Small intestine (tissue), 7 donors: ENCODE measurements at regions not wholly inside any gene's neighbourhood (a gene's known extent, or its start where the extent isn't known, plus 50 kb on each side); places are given as distances from the start of the nearest gene placed in this dataset.

Source experiments
- DNase-seq, 2 donors: peaks; one replicate each; pipeline versions ENCODE4 v3.0.0 to v3.0.0-alpha.2; 2013
- FAIRE-seq: peaks from 2 replicates; lab custom pipeline; 2012; peaks lifted over from hg19 to GRCh38; lab: Jason Lieb, UNC
- H3K27ac ChIP-seq, 3 donors: one replicate each; pipeline ENCODE4 v1.5.1; 2013; ENCODE audit warnings: low read length in 2 of 3, mild to moderate bottlenecking in 2 of 3, control low read depth in 1 of 3, inconsistent platforms in 1 of 3, low read depth in 1 of 3, moderate library complexity in 1 of 3
- H3K27me3 ChIP-seq, 3 donors: one replicate each; pipeline ENCODE4 v1.6.1; 2013; ENCODE audit warnings: low read length in 3 of 3, inconsistent platforms in 1 of 3; ENCODE audit not compliant: control insufficient read depth in 3 of 3, insufficient read depth in 3 of 3
- H3K36me3 ChIP-seq, 3 donors: one replicate each; pipeline ENCODE4 v1.6.1; 2013; ENCODE audit warnings: low read length in 3 of 3, inconsistent platforms in 1 of 3, low read depth in 1 of 3, mild to moderate bottlenecking in 1 of 3, moderate library complexity in 1 of 3; ENCODE audit not compliant: control insufficient read depth in 3 of 3, insufficient read depth in 2 of 3
- H3K4me1 ChIP-seq, 3 donors: one replicate each; pipeline ENCODE4 v1.6.1; 2013; ENCODE audit warnings: low read length in 2 of 3, inconsistent platforms in 1 of 3, low read depth in 1 of 3, mild to moderate bottlenecking in 1 of 3, moderate library complexity in 1 of 3; ENCODE audit not compliant: control insufficient read depth in 3 of 3, insufficient read depth in 2 of 3
- H3K4me3 ChIP-seq, 3 donors: one replicate each; pipeline ENCODE4 v1.5.1; 2013; ENCODE audit warnings: low read length in 3 of 3, control low read depth in 1 of 3, inconsistent platforms in 1 of 3, low read depth in 1 of 3, mild to moderate bottlenecking in 1 of 3, moderate library complexity in 1 of 3
- H3K9me3 ChIP-seq, 2 donors: one replicate each; pipeline ENCODE4 v1.6.1; 2013; ENCODE audit warnings: low read depth in 1 of 2, low read length in 1 of 2; ENCODE audit not compliant: control insufficient read depth in 2 of 2, insufficient read depth in 1 of 2
- WGBS, 3 donors: extraction: QIAGEN DNeasy Blood & Tissue Kit; methylation state at CpG; one replicate each; pipeline ENCODE4 v1.1.7; 2013; 5-methylcytosine and 5-hydroxymethylcytosine counted together
- donor health status: healthy with polysubstance abuse.
- donor health status: control.
- donor health status: control.
- donor health status: Bipolar disorder and iron deficiency.
- donor health status: healthy.

DNA sequence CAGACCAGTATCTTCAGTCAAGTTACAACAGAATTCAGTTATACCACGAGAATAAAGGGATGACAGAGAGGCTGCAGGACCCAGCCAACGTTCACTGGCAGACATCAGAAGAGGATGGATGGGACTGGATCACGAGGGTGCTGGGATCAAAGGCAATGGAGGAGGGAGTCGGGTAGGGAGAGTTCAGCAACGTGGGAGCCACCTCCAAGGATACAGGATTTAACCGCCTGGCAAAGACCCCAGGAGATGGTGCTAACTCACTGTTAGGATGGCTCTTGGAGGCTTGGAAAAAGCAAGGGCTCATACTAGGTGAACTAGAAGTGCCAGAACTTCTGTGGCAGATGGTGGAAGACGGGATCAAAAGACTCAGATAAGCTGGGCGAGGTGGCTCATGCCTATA is 99.1 kb upstream of the DISP3 start:
- FAIRE-seq: no peak
- Histone ChIP-seq H3K36me3 (no peaks in the 10 kb centered on the region), H3K4me1 (no peaks in the 10 kb centered on the region), H3K27ac (no peak overlapping the region), H3K27me3 (peaks cover 0 to 39% (median 10%) of the 10 kb centered on the region in 3 donors), H3K9me3 (no peaks in the 10 kb centered on the region), H3K4me3 (no peak overlapping the region)
- 26 to 41% (median 31%) methylated on average over 8 of the region's 8 CpGs for WGBS, 3 donors
- DNase-seq: no peak

DNA sequence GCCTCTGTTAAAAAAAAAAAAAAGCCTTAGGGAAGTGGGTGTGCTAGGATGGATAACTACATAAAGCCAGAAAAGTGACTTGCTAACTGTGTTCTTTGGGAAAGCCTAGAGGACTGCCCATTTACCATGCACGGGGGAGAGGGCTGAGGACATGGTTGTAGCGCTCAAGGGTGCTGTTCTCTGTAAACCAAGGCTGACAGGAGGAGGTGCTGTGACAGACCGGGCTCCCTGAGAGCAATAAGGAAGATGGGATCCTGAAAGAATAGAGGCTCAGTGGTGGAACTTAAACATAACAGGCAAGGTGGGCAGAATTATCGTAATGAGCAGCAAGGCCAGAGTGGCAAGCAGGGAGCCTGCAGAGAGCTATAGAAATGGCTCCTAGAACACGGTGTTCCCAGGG is 98.5 kb upstream of the DISP3 start:
- H3K36me3 ChIP-seq: no peaks in the 10 kb centered on the region
- peaks cover 0 to 45% (median 10%) of the 10 kb centered on the region in 3 donors for H3K27me3 ChIP-seq
- no peak overlapping the region for H3K4me3 ChIP-seq
- no peak overlapping the region for H3K27ac ChIP-seq
- no peaks in the 10 kb centered on the region for H3K4me1 ChIP-seq
- 55 to 61% (median 61%) methylated on average over 5 of the region's 5 CpGs for WGBS, 3 donors
- DNase-seq (no peak), FAIRE-seq (no peak)
- H3K9me3 ChIP-seq: no peaks in the 10 kb centered on the region

DNA sequence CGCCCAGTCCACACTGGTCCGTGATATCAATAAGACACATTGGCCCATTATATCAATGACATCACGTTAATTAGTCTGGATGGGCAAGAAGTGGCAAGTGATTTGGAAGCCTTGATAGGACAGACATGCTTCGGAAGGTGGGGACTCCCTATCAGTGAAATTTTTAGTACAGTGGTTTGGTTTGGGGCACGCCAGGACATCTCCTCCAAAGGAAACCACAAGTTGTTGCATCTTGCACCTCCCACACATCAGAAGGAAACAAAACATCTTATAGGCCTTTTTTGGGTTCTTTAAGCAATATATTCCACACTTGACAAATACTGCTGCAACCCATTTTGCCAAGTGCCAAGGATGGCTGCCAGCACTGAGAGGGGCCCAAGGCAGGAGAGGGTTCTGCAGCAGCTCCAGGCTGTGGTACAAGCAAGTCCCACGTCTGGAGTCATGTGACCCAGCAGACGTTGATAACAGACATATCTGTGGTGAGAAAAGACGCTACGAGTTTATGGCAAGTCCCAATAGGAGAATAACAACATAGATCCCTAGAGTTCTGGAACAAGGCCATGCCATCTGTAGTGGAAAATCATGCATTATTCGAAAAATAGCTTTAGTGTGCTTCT is 95.3 kb upstream of the DISP3 start:
- no peak for FAIRE-seq
- WGBS, 3 donors: 46 to 56% (median 47%) methylated on average over 10 of the region's 10 CpGs

DNA sequence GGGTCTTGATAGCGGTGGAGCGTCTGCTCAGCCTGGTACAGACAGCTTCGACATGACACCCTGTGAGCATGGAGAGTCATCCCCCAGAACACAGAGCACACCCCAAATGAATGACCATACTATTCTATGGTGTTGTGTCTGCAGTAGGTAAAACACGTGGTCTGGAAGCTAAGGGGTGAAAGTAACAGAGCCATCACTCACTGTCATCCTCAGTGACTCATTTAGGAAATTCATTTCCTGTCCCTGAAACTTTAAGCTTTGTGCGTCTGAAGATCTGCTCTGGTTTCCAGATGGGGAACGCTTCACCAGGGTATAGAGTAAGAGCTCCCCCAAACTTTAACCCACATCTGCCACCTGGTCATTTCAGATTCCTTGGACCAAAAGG is 94.8 kb upstream of the DISP3 start:
- no peaks in the 10 kb centered on the region for H3K4me1 ChIP-seq
- no peaks in the 10 kb centered on the region for H3K36me3 ChIP-seq
- 35 to 44% (median 44%) methylated on average over 6 of the region's 6 CpGs for WGBS, 3 donors
- H3K27ac ChIP-seq: no peak overlapping the region
- no peak overlapping the region for H3K4me3 ChIP-seq
- peaks cover 0 to 63% (median 15%) of the 10 kb centered on the region in 3 donors for H3K27me3 ChIP-seq
- FAIRE-seq (no peak), DNase-seq (no peak)
- H3K9me3 ChIP-seq: no peaks in the 10 kb centered on the region

More for the DNA sequence above, 95.3 kb upstream of the DISP3 start:
- no peak overlapping the region for H3K27ac ChIP-seq
- H3K4me1 ChIP-seq: no peaks in the 10 kb centered on the region
- H3K27me3 ChIP-seq: peaks cover 0 to 62% (median 11%) of the 10 kb centered on the region in 3 donors
- H3K4me3 ChIP-seq: no peak overlapping the region
- H3K9me3 ChIP-seq: no peaks in the 10 kb centered on the region
- DNase-seq: no peak
- no peaks in the 10 kb centered on the region for H3K36me3 ChIP-seq

DNA sequence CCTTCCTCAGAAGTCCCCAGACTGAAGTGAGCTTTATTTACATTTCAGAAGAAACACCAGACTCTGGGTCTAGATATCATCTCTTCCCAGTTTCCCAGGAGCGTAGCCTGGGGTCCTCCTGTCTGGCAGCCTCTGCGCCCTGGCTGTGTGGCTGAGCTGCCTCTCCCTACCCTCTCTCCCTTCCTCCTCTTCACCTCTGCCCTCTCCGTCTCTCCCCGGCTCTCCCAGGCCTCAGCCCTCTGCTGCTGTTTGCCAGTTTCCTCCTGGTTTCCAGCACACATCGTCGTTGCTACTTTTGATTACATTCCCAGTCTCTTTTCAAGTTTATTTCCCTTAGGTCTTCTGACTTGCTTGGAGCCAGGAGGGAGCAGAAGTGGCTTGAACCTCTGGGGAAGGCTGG is 91.1 kb upstream of the DISP3 start:
- FAIRE-seq: no peak
- no peak overlapping the region for H3K4me3 ChIP-seq
- 23 to 25% (median 23%) methylated on average over 6 of the region's 6 CpGs for whole genome bisulfite sequencing, 3 donors
- no peak overlapping the region for H3K27ac ChIP-seq
- no peaks in the 10 kb centered on the region for H3K9me3 ChIP-seq
- no peak for DNase-seq
- no peaks in the 10 kb centered on the region for H3K4me1 ChIP-seq
- peaks cover 0 to 59% (median 10%) of the 10 kb centered on the region in 3 donors for H3K27me3 ChIP-seq
- no peaks in the 10 kb centered on the region for H3K36me3 ChIP-seq

DNA sequence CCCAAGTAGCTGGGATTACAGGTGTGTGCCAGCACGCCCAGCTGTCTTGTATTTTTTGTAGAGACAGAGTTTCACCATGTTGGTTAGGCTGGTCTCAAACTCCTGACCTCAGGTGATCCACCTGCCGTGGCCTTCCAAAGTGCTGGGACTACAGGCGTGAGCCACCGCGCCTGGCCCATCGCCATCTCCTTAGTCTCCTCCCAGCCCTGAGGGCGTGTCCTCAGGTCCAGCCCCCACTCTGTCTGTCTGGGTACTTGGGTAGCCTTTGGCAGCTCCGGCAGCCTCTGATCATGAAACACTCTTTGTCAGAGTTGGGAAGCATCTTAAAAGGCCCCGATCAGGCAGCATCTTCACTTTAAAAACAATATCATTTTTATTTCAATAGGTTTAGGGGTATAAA is 90.3 kb upstream of the DISP3 start:
- no peak overlapping the region for H3K4me3 ChIP-seq
- DNase-seq: no peak
- H3K9me3 ChIP-seq: peaks cover 0 to 3% of the 10 kb centered on the region in 2 donors
- H3K36me3 ChIP-seq: no peaks in the 10 kb centered on the region
- H3K27me3 ChIP-seq: peaks cover 0 to 64% (median 10%) of the 10 kb centered on the region in 3 donors
- no peaks in the 10 kb centered on the region for H3K4me1 ChIP-seq
- FAIRE-seq: no peak
- 15 to 53% (median 18%) methylated on average over 9 of the region's 9 CpGs for WGBS, 3 donors
- H3K27ac ChIP-seq: no peak overlapping the region

DNA sequence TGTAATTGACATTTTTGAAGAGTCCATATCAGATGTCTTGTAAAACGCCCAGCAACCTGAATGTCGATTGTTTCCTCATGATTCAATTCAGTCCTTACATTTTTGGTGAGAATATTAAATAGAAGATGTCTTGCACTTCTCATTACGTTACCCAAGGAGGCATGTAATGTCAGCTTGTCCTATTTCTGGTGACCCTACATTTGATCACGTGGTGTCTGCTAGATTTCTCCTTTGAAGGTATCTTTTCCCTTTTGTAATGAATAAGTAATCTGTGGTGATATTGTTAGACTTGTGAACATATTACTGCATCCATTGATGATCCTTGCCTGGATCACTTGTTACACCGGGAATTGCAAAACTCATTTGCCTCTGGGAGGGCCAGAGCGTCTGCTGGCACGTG is 87.6 kb upstream of the DISP3 start:
- peaks cover 0 to 4% (median 0%) of the 10 kb centered on the region in 3 donors for H3K4me1 ChIP-seq
- peaks cover 0 to 3% of the 10 kb centered on the region in 2 donors for H3K9me3 ChIP-seq
- DNase-seq (no peak), FAIRE-seq (no peak)
- no peaks in the 10 kb centered on the region for H3K36me3 ChIP-seq
- 35 to 69% (median 49%) methylated on average over 7 of the region's 7 CpGs for WGBS, 3 donors
- peaks cover 0 to 52% (median 11%) of the 10 kb centered on the region in 3 donors for H3K27me3 ChIP-seq
- H3K27ac ChIP-seq: no peak overlapping the region
- H3K4me3 ChIP-seq: no peak overlapping the region

DNA sequence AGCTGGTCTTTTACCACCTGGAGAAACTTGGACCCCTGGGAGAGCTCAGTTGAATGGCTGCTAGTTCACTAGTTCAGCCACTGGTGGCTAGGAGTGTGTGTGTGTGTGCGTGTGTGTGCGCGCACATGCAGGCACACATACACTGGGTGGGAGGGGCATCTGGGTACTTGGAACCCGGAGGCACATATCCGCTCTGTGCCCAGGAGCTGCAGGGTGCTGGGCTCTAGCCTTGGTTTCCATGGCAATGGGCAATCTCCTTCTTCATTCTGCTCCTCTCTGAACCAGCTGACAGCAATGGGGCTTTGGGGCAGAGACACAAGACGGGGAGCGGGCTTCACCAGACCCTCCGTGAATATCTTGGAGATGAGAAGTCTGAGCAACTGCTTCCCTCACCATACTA is 87.1 kb upstream of the DISP3 start:
- no peak for FAIRE-seq
- H3K36me3 ChIP-seq: no peaks in the 10 kb centered on the region
- peaks cover 0 to 4% (median 0%) of the 10 kb centered on the region in 3 donors for H3K4me1 ChIP-seq
- H3K4me3 ChIP-seq: no peak overlapping the region
- no peak for DNase-seq
- H3K27me3 ChIP-seq: peaks cover 0 to 50% (median 11%) of the 10 kb centered on the region in 3 donors
- H3K9me3 ChIP-seq: peaks cover 0 to 3% of the 10 kb centered on the region in 2 donors
- no peak overlapping the region for H3K27ac ChIP-seq
- WGBS, 3 donors: 75 to 82% (median 75%) methylated on average over 8 of the region's 8 CpGs
